Endothelial cell of umbilical vein (primary cell): ENCODE measurements at regions not wholly inside any gene's neighbourhood (a gene's known extent, or its start where the extent isn't known, plus 50 kb on each side); places are given as distances from the start of the nearest gene placed in this dataset.

ENCODE experiments used
- BruUV-seq: library from RNA; stranded (reverse); fragments of 400-500 nt; replicated peaks from 2 replicates; lab custom pipeline; 2021; lab: Mats Ljungman, UMichigan
- CTCF ChIA-PET: fragments of 300-600, 350-600 bp; sonication (Branson Sonifier 250); formaldehyde crosslinking; loops from one replicate; lab custom pipeline; 2021; ENCODE audit warnings: antibody characterized with exemption, inconsistent platforms; lab: Charles Lee
- POLR2A ChIA-PET: fragments of 300-600, 350-600 bp; sonication (Branson Sonifier 250); formaldehyde crosslinking; loops from one replicate; lab custom pipeline; 2021; ENCODE audit warnings: antibody characterized with exemption, inconsistent platforms; lab: Charles Lee
- DNase-seq: peaks from one replicate; pipeline ENCODE4 v3.0.0-alpha.2; 2011; ENCODE audit warnings: low read depth, low spot score
- FAIRE-seq: peaks from 2 replicates; lab custom pipeline; 2011; peaks lifted over from hg19 to GRCh38; lab: Jason Lieb, UNC
- H2AFZ ChIP-seq: 2 replicates; pipeline ENCODE4 v1.6.0; 2012; ENCODE audit warnings: low read depth, low read length, control low read depth, inconsistent platforms
- H3K27ac ChIP-seq: 2 replicates; pipeline ENCODE4 v1.5.1; 2011; ENCODE audit warnings: low read depth, mild to moderate bottlenecking, control low read depth, low read length, moderate library complexity; ENCODE audit not compliant: insufficient read depth
- H3K27me3 ChIP-seq, 2 experiments: 2 replicates each; pipeline versions ENCODE4 v1.6.0 to v1.6.1; 2011; ENCODE audit warnings: low read length in 2 of 2, mixed read lengths in 1 of 2; ENCODE audit not compliant: control insufficient read depth in 2 of 2, insufficient read depth in 2 of 2
- H3K36me3 ChIP-seq, 2 experiments: 2 replicates in 1 of 2; 3 replicates in 1 of 2; pipeline ENCODE4 v1.5.1; 2011; ENCODE audit warnings: low read length in 2 of 2, mild to moderate bottlenecking in 1 of 2, moderate library complexity in 1 of 2; ENCODE audit not compliant: control insufficient read depth in 2 of 2, insufficient read depth in 2 of 2; ENCODE audit errors: extremely low read depth in 1 of 2
- H3K4me1 ChIP-seq: 3 replicates; pipeline ENCODE4 v1.5.1; 2011; ENCODE audit warnings: mild to moderate bottlenecking, low read length; ENCODE audit not compliant: control insufficient read depth, insufficient read depth; ENCODE audit errors: extremely low read depth
- H3K4me2 ChIP-seq: 2 replicates; pipeline ENCODE4 v1.6.1; 2011; ENCODE audit warnings: low read length, control low read depth, mixed read lengths; ENCODE audit not compliant: insufficient read depth
- H3K4me3 ChIP-seq, 3 experiments: fragments of 200-600 bp in 1 of 3; sonication (generic), shearing (Covaris generic) in 1 of 3; replicated peaks in 1 of 3; 2 replicates each; pipeline ENCODE4 v1.5.1; 2011 to 2016; ENCODE audit warnings: control low read depth in 3 of 3, low read length in 3 of 3, mild to moderate bottlenecking in 2 of 3, inconsistent platforms in 1 of 3, low read depth in 1 of 3, moderate library complexity in 1 of 3; ENCODE audit not compliant: insufficient read depth in 1 of 3
- H3K79me2 ChIP-seq: 2 replicates; pipeline ENCODE4 v1.6.0; 2012; ENCODE audit warnings: low read length, inconsistent platforms; ENCODE audit not compliant: control insufficient read depth, insufficient read depth
- H3K9ac ChIP-seq: replicated peaks from 2 replicates; pipeline ENCODE3; 2011; ENCODE audit warnings: low read length, control low read depth; ENCODE audit not compliant: insufficient read depth; ENCODE audit errors: extremely low read depth
- H3K9me1 ChIP-seq: replicated peaks from 3 replicates; pipeline ENCODE4 v1.6.0; 2011; ENCODE audit warnings: mild to moderate bottlenecking, low read length; ENCODE audit not compliant: control insufficient read depth, insufficient read depth; ENCODE audit errors: extremely low read depth
- H3K9me3 ChIP-seq: replicated peaks from 2 replicates; pipeline ENCODE4 v1.5.1; 2012; ENCODE audit warnings: low read length, inconsistent platforms; ENCODE audit not compliant: control insufficient read depth, insufficient read depth
- H4K20me1 ChIP-seq: replicated peaks from 2 replicates; pipeline ENCODE3; 2011; ENCODE audit warnings: mild to moderate bottlenecking, low read length; ENCODE audit not compliant: control insufficient read depth, insufficient read depth; ENCODE audit errors: extremely low read depth
- CTCF ChIP-seq, 2 donors: IDR thresholded peaks; 1 replicate in 1 of 2; 2 replicates in 1 of 2; pipeline ENCODE4 v1.5.1; 2011; ENCODE audit warnings: low read length in 2 of 2, mild to moderate bottlenecking in 2 of 2, moderate library complexity in 2 of 2, control low read depth in 1 of 2, inconsistent platforms in 1 of 2, low read depth in 1 of 2; ENCODE audit not compliant: insufficient read depth in 1 of 2; ENCODE audit errors: extremely low read depth in 1 of 2
- EZH2 ChIP-seq: IDR thresholded peaks from 2 replicates; pipeline ENCODE4 v1.6.1; 2012; ENCODE audit warnings: borderline replicate concordance, low read depth, mild to moderate bottlenecking, moderate library complexity, low read length, inconsistent platforms; ENCODE audit not compliant: severe bottlenecking
- FOS ChIP-seq: IDR thresholded peaks from 2 replicates; pipeline ENCODE4 v1.6.1; 2011; ENCODE audit warnings: mild to moderate bottlenecking, low read length, moderate library complexity, borderline replicate concordance; ENCODE audit not compliant: insufficient read depth
- GATA2 ChIP-seq: IDR thresholded peaks from 2 replicates; pipeline ENCODE4 v1.7.0; 2011; ENCODE audit warnings: low read depth, mild to moderate bottlenecking, moderate library complexity, mixed read lengths, low read length; ENCODE audit not compliant: insufficient read length, insufficient read depth
- JUN ChIP-seq: IDR thresholded peaks from 2 replicates; pipeline ENCODE4 v1.6.1; 2011; ENCODE audit warnings: borderline replicate concordance, low read depth; ENCODE audit not compliant: insufficient read length, insufficient read depth
- MAX ChIP-seq: IDR thresholded peaks from 2 replicates; pipeline ENCODE4 v1.6.1; 2011; ENCODE audit not compliant: insufficient read depth, insufficient read length
- MYC ChIP-seq: IDR thresholded peaks from one replicate; pipeline ENCODE4 v1.6.1; 2011; ENCODE audit warnings: mild to moderate bottlenecking, low read depth, low read length
- POLR2A ChIP-seq: IDR thresholded peaks from 2 replicates; pipeline ENCODE4 v1.6.1; 2012; ENCODE audit warnings: low read depth, mild to moderate bottlenecking, control low read depth, low read length
- POLR2AphosphoS5 ChIP-seq: IDR thresholded peaks from 2 replicates; pipeline ENCODE4 v1.6.1; 2012; ENCODE audit warnings: low read depth, mild to moderate bottlenecking, control low read depth, low read length, moderate library complexity; ENCODE audit not compliant: insufficient read depth
- dilution Hi-C: fragments of 300-500 bp; cut with MboI; formaldehyde crosslinking; loops from one replicate; pipeline ENCODE4 v1.15.0; 2019; ENCODE audit warnings: low sequenced_read_pairs; ENCODE audit not compliant: extremely low pct_ligation_motif_present
- intact Hi-C: fragments of 100-400 bp; cut with micrococcal nuclease; formaldehyde crosslinking; loops from one replicate; pipeline ENCODE4 v1.10.0; 2022

- DNase-seq (no peak), FAIRE-seq (no peak)
- H3K27me3 ChIP-seq = no peaks in the 10 kb centered on the region
- CTCF ChIA-PET = no interaction called here
- no peak for TF ChIP-seq MYC
- no peaks in the 10 kb centered on the region for H3K36me3 ChIP-seq
- H3K79me2 ChIP-seq = no peaks in the 10 kb centered on the region
- no peak overlapping the region for H3K4me2 ChIP-seq
- dilution Hi-C loops = no loop called here
- H3K27ac ChIP-seq = no peak overlapping the region
- no peaks in the 10 kb centered on the region for H3K4me1 ChIP-seq
- no peaks in the 10 kb centered on the region for H3K9me3 ChIP-seq
- no peak overlapping the region for H2AFZ ChIP-seq
- intact Hi-C loops = no loop called here
- H3K9me1 ChIP-seq = no peaks in the 10 kb centered on the region
- POLR2A ChIA-PET = no interaction called here
- no peaks in the 10 kb centered on the region for H4K20me1 ChIP-seq
- no peak overlapping the region for H3K9ac ChIP-seq
- no peak overlapping the region for H3K4me3 ChIP-seq
- BruUV-seq = no TSS peak
Observed at GRCh38 chr22:47296405-47297260, 534.2 kb downstream of the TBC1D22A start.

GRCh38 chr22:47295982-47296381 is 533.5 kb downstream of the TBC1D22A start:
- H3K4me2 ChIP-seq = no peak overlapping the region
- CTCF ChIA-PET = no interaction called here
- no peaks in the 10 kb centered on the region for H3K27me3 ChIP-seq
- no peak overlapping the region for H2AFZ ChIP-seq
- no peaks in the 10 kb centered on the region for H3K9me1 ChIP-seq
- no peak for FAIRE-seq
- H3K9me3 ChIP-seq = no peaks in the 10 kb centered on the region
- dilution Hi-C loops = no loop called here
- H4K20me1 ChIP-seq = no peaks in the 10 kb centered on the region
- no TSS peak for BruUV-seq
- no peak overlapping the region for H3K9ac ChIP-seq
- no peaks in the 10 kb centered on the region for H3K79me2 ChIP-seq
- intact Hi-C loops = no loop called here
- H3K36me3 ChIP-seq = no peaks in the 10 kb centered on the region
- H3K27ac ChIP-seq = no peak overlapping the region
- no peak overlapping the region for H3K4me3 ChIP-seq
- no peak for DNase-seq
- H3K4me1 ChIP-seq = no peaks in the 10 kb centered on the region
- TF ChIP-seq MAX = no peak
- no peak for TF ChIP-seq EZH2
- no peak for TF ChIP-seq FOS
- TF ChIP-seq JUN = no peak
- TF ChIP-seq POLR2AphosphoS5 = no peak
- TF ChIP-seq MYC = no peak
- no peak for TF ChIP-seq POLR2A
- TF ChIP-seq GATA2 = no peak
- no peak for TF ChIP-seq CTCF (IDR thresholded peaks at IDR 0.05; ENCODE audit: extremely low read depth in 1 of 2, insufficient read depth in 1 of 2, low read depth in 1 of 2, low read length in 2 of 2)
- POLR2A ChIA-PET = no interaction called here
